PFSK-1 (cell line): ENCODE measurements at regions not wholly inside any gene's neighbourhood (a gene's known extent, or its start where the extent isn't known, plus 50 kb on each side); places are given as distances from the start of the nearest gene placed in this dataset.

Experiments used
- POLR2AphosphoS5 ChIP-seq: IDR thresholded peaks from 2 replicates; pipeline ENCODE4 v1.6.1; 2012; ENCODE audit warnings: low read depth, mild to moderate bottlenecking, control low read depth, low read length, moderate library complexity
- TAF1 ChIP-seq: IDR thresholded peaks from 2 replicates; pipeline ENCODE4 v1.6.1; 2012; ENCODE audit warnings: low read length, control low read depth, borderline replicate concordance; ENCODE audit not compliant: insufficient read depth

DNA sequence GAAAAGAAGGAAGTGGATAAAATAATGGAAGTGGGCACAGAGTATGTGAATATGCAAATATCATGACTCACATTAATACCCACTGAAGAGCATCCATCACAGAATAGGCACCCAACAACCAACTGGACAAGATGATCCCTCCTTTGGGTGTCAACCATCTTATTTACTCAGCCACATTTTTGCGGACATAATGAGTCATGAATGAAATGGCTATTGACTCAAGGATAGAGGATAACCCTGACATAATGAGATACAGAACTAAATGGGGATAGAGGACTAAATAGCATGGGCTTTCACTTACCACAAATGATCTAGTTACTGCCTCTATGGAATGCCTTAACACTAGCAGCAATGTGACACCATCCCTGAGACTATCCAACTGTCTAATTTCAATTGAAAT is 224.7 kb downstream of the ANTXR2 start:
- TF ChIP-seq TAF1 (no peak), POLR2AphosphoS5 (no peak)
